ENCODE measurements at regions not wholly inside any gene's neighbourhood (a gene's known extent, or its start where the extent isn't known, plus 50 kb on each side); places are given as distances from the start of the nearest gene placed in this dataset.

GRCh38 chr3:102361101-102361500, 73.7 kb upstream of the ZPLD1 start:
- TF ChIP-seq CTCF (tag by site-specific recombination; IDR thresholded peaks at IDR 0.05) (no peak), SP2 (tag by site-specific recombination; IDR thresholded peaks at IDR 0.05) (no peak), ZNF184 (tag by site-specific recombination; IDR thresholded peaks at IDR 0.05) (no peak), ZNF777 (tag by site-specific recombination; IDR thresholded peaks at IDR 0.05; ENCODE audit: borderline replicate concordance) (no peak), REST (tag by site-specific recombination; IDR thresholded peaks at IDR 0.05) (no peak), ATF2 (tag by site-specific recombination; IDR thresholded peaks at IDR 0.05; ENCODE audit: low read depth) (no peak), ZBTB44 (tag by site-specific recombination; IDR thresholded peaks at IDR 0.05) (no peak), ZBTB48 (tag by site-specific recombination; IDR thresholded peaks at IDR 0.05) (no peak), ZNF747 (tag by site-specific recombination; IDR thresholded peaks at IDR 0.05) (no peak), TCF7L2 (IDR thresholded peaks at IDR 0.05; ENCODE audit: borderline replicate concordance, low read depth, low read length) (no peak), ZNF776 (tag by site-specific recombination; IDR thresholded peaks at IDR 0.05; ENCODE audit: borderline replicate concordance) (no peak)

All from HEK293 (cell line).